ENCODE measurements at regions not wholly inside any gene's neighbourhood (a gene's known extent, or its start where the extent isn't known, plus 50 kb on each side); places are given as distances from the start of the nearest gene placed in this dataset.
"Not testable (repeated sequence)": the region's sequence is repeated elsewhere in the genome, so short reads cannot be mapped to it uniquely, and the experiment has no call there.

DNA sequence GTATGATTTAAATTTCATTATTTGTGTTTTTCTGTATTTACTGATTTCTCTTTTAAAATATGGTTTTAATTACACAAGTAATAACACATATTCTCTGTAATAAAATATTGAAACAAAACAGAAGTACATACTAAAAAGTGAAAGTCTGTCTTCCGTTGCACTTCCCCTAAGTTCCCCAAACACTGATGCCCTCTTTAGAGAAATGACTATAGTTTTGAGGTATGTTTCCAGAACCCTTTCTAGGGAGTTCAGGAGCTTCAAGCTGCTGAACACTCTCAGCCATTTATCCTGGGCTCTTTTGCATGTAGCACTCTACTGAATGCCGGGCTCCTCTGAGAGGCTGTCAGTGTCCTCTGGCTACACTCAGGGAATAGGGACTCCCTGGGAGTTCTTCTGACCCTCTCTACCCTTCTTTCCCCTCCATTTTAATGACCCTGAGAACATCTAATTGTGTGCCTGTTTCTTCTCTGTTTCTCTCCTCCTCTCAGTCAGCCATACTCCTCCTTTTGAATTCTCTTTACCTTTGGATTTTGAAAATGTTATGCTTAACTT, 60.4 kb upstream of the KCNAB1 start:
- TF ChIP-seq CTCF (IDR thresholded peaks at IDR 0.05): no peak
- DNase-seq: no peak
- H3K27me3 Mint-ChIP-seq (ENCODE audit: low read depth, poor library complexity): peaks cover 4% of the 10 kb centered on the region
- no peaks in the 10 kb centered on the region for H3K9me3 Mint-ChIP-seq
- no peak overlapping the region for H3K4me3 Mint-ChIP-seq
- no peak overlapping the region for H3K27ac Mint-ChIP-seq
- peaks cover 6% of the 10 kb centered on the region for H3K4me1 Mint-ChIP-seq
- H3K36me3 Mint-ChIP-seq (ENCODE audit: low read depth): no peaks in the 10 kb centered on the region

- not testable (repeated sequence) for H3K4me3 Mint-ChIP-seq; H3K27ac Mint-ChIP-seq; H3K36me3 Mint-ChIP-seq (ENCODE audit: low read depth); H3K9me3 Mint-ChIP-seq; DNase-seq; H3K4me1 Mint-ChIP-seq
- peaks cover 12% of the 10 kb centered on the region for H3K27me3 Mint-ChIP-seq (ENCODE audit: low read depth, poor library complexity)
Observed at GRCh38 chr3:156068151-156068550, 52.2 kb upstream of the KCNAB1 start.

- TF ChIP-seq CTCF (IDR thresholded peaks at IDR 0.05): no peak
- H3K36me3 Mint-ChIP-seq (ENCODE audit: low read depth): no peaks in the 10 kb centered on the region
- H3K27me3 Mint-ChIP-seq (ENCODE audit: low read depth, poor library complexity): peaks cover 12% of the 10 kb centered on the region
- no peak overlapping the region for H3K27ac Mint-ChIP-seq
- peaks cover 10% of the 10 kb centered on the region for H3K9me3 Mint-ChIP-seq
- peaks cover 4% of the 10 kb centered on the region for H3K4me1 Mint-ChIP-seq
- no peak overlapping the region for H3K4me3 Mint-ChIP-seq
- DNase-seq: no peak
Observed at GRCh38 chr3:156070028-156070427, 50.4 kb upstream of the KCNAB1 start.

Measured in nephron progenitor cell (in vitro differentiated cells).